ENCODE measurements at regions not wholly inside any gene's neighbourhood (a gene's known extent, or its start where the extent isn't known, plus 50 kb on each side); places are given as distances from the start of the nearest gene placed in this dataset.

GRCh38 chr16:52123061-52123839, 423.7 kb downstream of the TOX3 start:
- Histone ChIP-seq H3K27ac (ENCODE audit: low read depth in 1 of 2, low read length in 1 of 2) (no peak overlapping the region), H3K4me1 (ENCODE audit: control insufficient read depth in 5 of 5, insufficient read depth in 5 of 5, low read length in 5 of 5) (no peaks in the 10 kb centered on the region), H3K9me3 (ENCODE audit: control insufficient read depth in 4 of 4, insufficient read depth in 3 of 4, low read length in 3 of 4) (peaks cover 0 to 3% (median under 1%) of the 10 kb centered on the region in 4 donors), H3K27me3 (ENCODE audit: control insufficient read depth in 3 of 3, insufficient read depth in 3 of 3, low read length in 2 of 3) (no peaks in the 10 kb centered on the region), H3K36me3 (ENCODE audit: control insufficient read depth in 4 of 4, insufficient read depth in 4 of 4, low read length in 4 of 4) (no peaks in the 10 kb centered on the region), H3K4me3 (no peak overlapping the region), H3K9ac (ENCODE audit: insufficient read depth in 1 of 2, low read length in 2 of 2) (no peak overlapping the region)
- TF ChIP-seq CTCF (IDR thresholded peaks at IDR 0.05; ENCODE audit: control extremely low read depth, extremely low read depth) = no peak
- peak in 1 of 3 donors; percentile 34 for DNase-seq
- 32 to 52% methylated on average over 2 of the region's 2 CpGs for WGBS, 2 donors
- no peak for ATAC-seq (ENCODE audit: insufficient read depth, low FRiP score)

DNA sequence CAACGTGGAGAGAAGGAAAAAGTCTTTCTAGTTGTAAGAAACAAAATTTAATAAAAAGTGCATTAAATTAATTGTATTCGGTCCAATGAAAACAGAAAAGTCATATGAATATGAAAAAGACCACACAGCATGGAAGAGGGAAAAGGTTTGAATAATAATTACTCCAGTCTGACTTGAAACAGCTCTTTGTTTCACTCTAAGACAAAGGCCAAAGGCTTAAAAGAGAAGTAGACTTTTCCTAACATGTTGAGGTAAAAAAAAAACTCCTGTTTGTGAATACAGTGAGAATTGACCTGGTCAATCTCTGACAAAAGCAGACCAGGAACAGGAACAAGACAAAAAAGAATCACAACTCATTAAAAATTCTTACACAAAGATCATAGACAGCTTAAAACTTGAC, 429.8 kb downstream of the TOX3 start:
- 59 to 64% methylated on average over 2 of the region's 2 CpGs for WGBS, 2 donors
- no peak overlapping the region for H3K27ac ChIP-seq (ENCODE audit: low read depth in 1 of 2, low read length in 1 of 2)

GRCh38 chr16:52114379-52114778, 432.6 kb downstream of the TOX3 start:
- H3K9ac ChIP-seq (ENCODE audit: insufficient read depth in 1 of 2, low read length in 2 of 2) = no peak overlapping the region
- no peaks in the 10 kb centered on the region for H3K4me1 ChIP-seq (ENCODE audit: control insufficient read depth in 5 of 5, insufficient read depth in 5 of 5, low read length in 5 of 5)
- peaks cover 0 to 3% (median under 1%) of the 10 kb centered on the region in 4 donors for H3K9me3 ChIP-seq (ENCODE audit: control insufficient read depth in 4 of 4, insufficient read depth in 3 of 4, low read length in 3 of 4)
- no peak overlapping the region for H3K4me3 ChIP-seq
- peak; percentile 43 for ATAC-seq (ENCODE audit: insufficient read depth, low FRiP score)
- no peaks in the 10 kb centered on the region for H3K27me3 ChIP-seq (ENCODE audit: control insufficient read depth in 3 of 3, insufficient read depth in 3 of 3, low read length in 2 of 3)
- DNase-seq = peak in 1 of 3 donors; percentile 19
- 49 to 70% methylated on average over 4 of the region's 4 CpGs for WGBS, 2 donors
- H3K36me3 ChIP-seq (ENCODE audit: control insufficient read depth in 4 of 4, insufficient read depth in 4 of 4, low read length in 4 of 4) = no peaks in the 10 kb centered on the region
- no peak overlapping the region for H3K27ac ChIP-seq (ENCODE audit: low read depth in 1 of 2, low read length in 1 of 2)
- TF ChIP-seq CTCF (IDR thresholded peaks at IDR 0.05; ENCODE audit: control extremely low read depth, extremely low read depth) = no peak

More for the DNA sequence above, 429.8 kb downstream of the TOX3 start:
- no peak overlapping the region for H3K4me3 ChIP-seq
- no peaks in the 10 kb centered on the region for H3K27me3 ChIP-seq (ENCODE audit: control insufficient read depth in 3 of 3, insufficient read depth in 3 of 3, low read length in 2 of 3)
- H3K36me3 ChIP-seq (ENCODE audit: control insufficient read depth in 4 of 4, insufficient read depth in 4 of 4, low read length in 4 of 4) = no peaks in the 10 kb centered on the region
- DNase-seq (no peak), ATAC-seq (ENCODE audit: insufficient read depth, low FRiP score) (no peak)
- no peak for TF ChIP-seq CTCF (IDR thresholded peaks at IDR 0.05; ENCODE audit: control extremely low read depth, extremely low read depth)
- peaks cover 0 to 3% (median under 1%) of the 10 kb centered on the region in 4 donors for H3K9me3 ChIP-seq (ENCODE audit: control insufficient read depth in 4 of 4, insufficient read depth in 3 of 4, low read length in 3 of 4)
- H3K4me1 ChIP-seq (ENCODE audit: control insufficient read depth in 5 of 5, insufficient read depth in 5 of 5, low read length in 5 of 5) = no peaks in the 10 kb centered on the region
- H3K9ac ChIP-seq (ENCODE audit: insufficient read depth in 1 of 2, low read length in 2 of 2) = no peak overlapping the region

Data from lung (tissue), 11 donors.